GM19463 (cell line): ENCODE measurements at regions not wholly inside any gene's neighbourhood (a gene's known extent, or its start where the extent isn't known, plus 50 kb on each side); places are given as distances from the start of the nearest gene placed in this dataset.

Experiments
- ATAC-seq: cut with Tn5 transposase; IDR thresholded peaks from one replicate; pipeline ENCODE4 v1.9.1; 2021; ENCODE audit warnings: mild to moderate bottlenecking, moderate library complexity; ENCODE audit not compliant: unreplicated experiment

DNA sequence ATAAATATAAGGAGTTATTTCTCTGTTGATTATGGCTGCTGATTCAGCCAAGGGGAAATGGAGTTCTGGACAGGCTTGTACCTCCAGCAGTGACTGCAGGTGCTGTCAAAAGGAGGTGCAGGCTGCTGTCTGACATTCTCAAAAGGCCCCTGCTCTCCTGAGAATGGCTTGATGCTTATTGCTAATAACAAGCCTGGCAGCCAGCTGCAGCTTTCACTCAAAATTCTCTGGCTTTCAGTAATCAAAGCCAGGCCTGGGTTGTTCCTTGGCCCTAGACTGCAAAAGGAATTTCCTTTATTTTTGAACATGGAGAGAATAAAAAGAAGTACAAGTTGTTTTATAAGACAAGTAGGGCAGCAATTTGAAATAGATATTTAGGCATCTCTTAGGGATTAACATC lies 575.9 kb downstream of the MID1IP1 start:
- no peak for ATAC-seq

- no peak for ATAC-seq
These were observed 576.5 kb downstream of the MID1IP1 start for GRCh38 chrX:39377773-39378172.

- no peak for ATAC-seq
These were observed 580.2 kb downstream of the MID1IP1 start for GRCh38 chrX:39381422-39381821.

- no peak for ATAC-seq
These were observed 583.7 kb downstream of the MID1IP1 start for GRCh38 chrX:39384996-39385395.

DNA sequence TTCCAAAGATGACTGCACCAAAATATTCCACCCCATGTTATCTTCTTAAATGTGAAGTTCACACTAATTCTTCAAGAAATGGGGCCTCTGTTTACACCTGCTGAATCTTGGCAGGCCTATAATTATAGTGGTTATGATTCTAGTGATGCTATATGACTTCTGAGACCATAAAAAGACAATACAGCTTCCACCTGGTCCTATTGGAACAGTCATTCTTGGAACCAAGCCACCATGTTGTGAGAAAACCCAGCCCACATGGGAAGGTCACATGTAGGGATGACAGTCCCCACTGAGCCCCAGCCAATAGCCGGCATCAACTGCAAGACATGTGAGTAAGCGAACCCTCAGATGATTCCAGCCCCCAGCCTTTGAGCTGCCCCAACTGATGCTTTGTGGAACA lies 587.5 kb downstream of the MID1IP1 start:
- ATAC-seq: no peak

- no peak for ATAC-seq
These were observed 595.2 kb downstream of the MID1IP1 start for GRCh38 chrX:39396358-39396995.

- ATAC-seq: no peak
These were observed 596.4 kb downstream of the MID1IP1 start for GRCh38 chrX:39397561-39398199.

- no peak for ATAC-seq
These were observed 597.1 kb downstream of the MID1IP1 start for GRCh38 chrX:39398215-39398962.

DNA sequence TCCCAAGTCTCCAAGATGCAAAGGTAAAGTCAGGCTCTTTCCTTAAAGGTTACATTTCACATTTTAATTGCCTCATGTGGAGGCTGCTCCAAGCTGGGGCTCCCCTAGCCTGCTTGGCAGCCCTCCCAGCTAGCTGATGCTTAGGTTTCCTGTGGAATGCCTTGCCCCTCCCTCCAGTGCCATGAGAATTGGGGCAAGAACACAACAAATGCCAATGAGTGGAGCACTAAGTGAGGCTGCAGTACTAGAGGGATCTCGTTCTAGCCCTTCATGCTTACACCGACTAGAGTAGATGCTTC lies 597.7 kb downstream of the MID1IP1 start:
- no peak for ATAC-seq

- no peak for ATAC-seq
These were observed 598.1 kb downstream of the MID1IP1 start for GRCh38 chrX:39399387-39399786.

DNA sequence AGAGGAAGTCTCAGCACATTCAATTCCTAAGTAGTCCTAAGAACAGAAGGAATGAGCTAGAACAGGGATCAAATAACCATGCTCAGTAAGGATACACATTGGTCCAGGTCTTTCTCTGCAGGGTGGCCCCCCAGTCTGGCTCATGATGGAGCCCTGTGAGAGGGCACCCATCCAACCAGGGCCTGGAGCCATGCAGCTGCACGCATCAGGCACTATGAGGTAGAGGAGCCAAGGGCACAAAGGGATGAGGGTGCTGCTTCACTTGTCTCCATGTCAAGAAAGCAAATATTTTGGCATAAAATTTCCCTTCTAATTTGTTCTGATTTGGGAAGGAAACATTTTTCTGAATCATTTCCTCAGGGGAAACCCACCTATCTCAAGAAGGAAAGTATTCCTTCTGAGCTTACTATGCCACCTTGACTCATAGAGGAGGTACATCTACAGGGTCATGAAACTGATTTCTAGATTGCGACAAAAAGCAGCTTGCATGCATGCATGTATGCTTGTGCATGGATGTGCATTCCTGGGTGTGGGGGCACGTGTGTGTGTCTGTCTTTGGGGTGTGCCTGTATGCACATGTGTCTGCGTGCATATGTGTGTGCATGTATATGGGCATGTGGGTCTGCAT lies 600.3 kb downstream of the MID1IP1 start:
- no peak for ATAC-seq

- no peak for ATAC-seq
These were observed 600.9 kb downstream of the MID1IP1 start for GRCh38 chrX:39402158-39402557.

GRCh38 chrX:39406799-39407198 lies 605.5 kb downstream of the MID1IP1 start:
- ATAC-seq: no peak

GRCh38 chrX:39409246-39409917 lies 608.1 kb downstream of the MID1IP1 start:
- no peak for ATAC-seq

DNA sequence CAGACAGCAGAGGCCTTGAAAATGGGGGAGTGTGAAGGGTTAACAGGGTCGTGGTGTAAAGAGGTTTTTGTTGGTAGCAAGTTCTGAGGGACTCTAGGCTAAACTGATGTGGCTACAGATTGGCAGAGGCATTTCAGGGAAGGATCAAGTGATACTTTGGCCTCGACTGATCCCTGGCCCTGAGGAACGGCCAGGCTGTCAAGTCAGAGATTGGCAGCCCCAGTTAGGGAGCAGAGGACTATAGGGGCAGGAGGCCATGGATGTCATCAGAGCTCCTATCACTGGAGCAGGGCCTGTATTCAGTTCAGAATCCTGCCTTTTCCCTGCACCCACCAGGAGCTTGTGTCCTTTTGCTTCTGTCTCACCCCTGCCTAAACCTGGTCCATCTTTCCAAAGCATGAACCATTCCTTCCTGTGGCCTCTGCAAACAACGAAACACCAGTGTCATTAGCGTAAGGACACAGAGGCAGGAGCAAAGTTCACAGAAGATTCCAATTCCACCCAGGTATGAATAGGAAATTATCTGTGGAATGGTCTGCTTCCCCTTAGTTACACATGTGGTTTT lies 613.1 kb downstream of the MID1IP1 start:
- no peak for ATAC-seq

- ATAC-seq: no peak
These were observed 615.4 kb downstream of the MID1IP1 start for GRCh38 chrX:39416547-39417260.

DNA sequence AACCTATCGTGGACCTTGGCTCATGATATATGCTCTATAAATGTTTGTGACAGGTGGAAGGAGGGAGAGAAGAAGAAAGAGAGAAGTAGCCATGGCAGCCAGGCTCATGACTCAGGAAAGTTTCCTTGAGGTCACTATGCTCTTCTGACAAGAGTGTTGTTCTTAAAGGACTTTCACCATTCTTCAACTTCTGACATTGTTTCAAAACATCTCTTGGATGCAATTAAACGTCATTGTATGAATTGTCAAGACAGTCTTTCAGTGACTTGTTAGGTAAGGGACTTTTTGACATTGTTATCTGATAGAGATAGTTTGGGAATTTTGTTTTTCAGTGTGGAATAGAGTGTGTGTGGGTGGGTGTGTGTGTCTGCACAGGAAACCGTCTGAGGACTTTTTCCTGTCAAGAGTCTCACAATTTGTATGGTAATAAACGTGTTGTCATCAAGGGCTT lies 617.0 kb downstream of the MID1IP1 start:
- ATAC-seq: no peak

DNA sequence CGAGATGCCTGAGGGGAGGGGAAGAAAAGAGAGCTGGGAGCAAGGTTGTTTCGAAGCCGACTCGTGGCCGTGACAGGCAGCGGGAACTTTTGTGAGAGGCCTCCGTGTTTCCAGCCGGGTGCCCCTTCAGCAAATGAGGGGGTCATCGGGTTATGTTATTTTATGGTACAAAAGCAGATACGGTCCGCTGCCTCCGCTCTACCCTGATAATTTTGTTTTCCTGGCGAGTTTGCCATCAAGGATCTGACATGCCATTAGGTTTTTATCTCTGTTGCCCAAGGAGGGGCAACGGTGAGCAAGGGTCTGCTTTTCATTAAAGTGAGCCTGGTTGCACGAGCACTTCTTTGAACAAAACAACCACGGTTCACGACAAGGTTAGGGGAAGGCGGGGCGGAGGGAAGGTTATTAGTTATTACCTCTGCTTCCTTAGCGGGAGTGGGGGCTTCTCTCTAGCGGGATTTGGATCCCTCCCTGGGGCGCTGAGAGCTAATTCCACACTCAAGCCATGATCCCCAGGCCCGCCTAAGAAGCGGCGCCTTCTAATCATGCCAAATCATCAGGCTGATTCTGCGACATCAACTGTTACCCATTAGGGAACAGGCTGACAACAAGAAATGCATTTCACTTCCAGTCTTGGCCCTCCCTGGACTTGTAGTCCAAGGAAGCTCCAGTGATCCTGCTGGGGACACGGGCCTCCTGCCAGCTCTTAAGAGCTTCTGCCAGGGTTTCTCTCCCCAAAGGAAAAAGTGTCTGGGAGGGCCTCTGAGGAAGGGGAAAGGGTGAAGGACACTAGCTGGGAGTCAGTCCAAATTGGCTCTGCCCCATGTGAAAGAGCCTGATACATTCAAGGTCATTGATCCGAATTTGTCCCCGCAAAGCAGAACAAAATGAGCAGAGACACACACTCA lies 617.7 kb downstream of the MID1IP1 start:
- no peak for ATAC-seq

GRCh38 chrX:39421006-39421405 lies 619.7 kb downstream of the MID1IP1 start:
- ATAC-seq: no peak
